A673 (cell line): ENCODE measurements at regions not wholly inside any gene's neighbourhood (a gene's known extent, or its start where the extent isn't known, plus 50 kb on each side); places are given as distances from the start of the nearest gene placed in this dataset.

ENCODE experiments used
- BruUV-seq: library from RNA; stranded (reverse); fragments of 400-500 nt; replicated peaks from 2 replicates; lab custom pipeline; 2021; lab: Mats Ljungman, UMichigan
- CTCF ChIA-PET: fragments of 300-600 bp; sonication (Branson Sonifier 250); formaldehyde crosslinking; loops from one replicate; lab custom pipeline; 2022; ENCODE audit warnings: antibody characterized with exemption; lab: Charles Lee
- POLR2A ChIA-PET: fragments of 300-600 bp; sonication (Branson Sonifier 250); formaldehyde crosslinking; loops from one replicate; lab custom pipeline; 2022; ENCODE audit warnings: antibody characterized with exemption; ENCODE audit not compliant: low non-redundant PET; lab: Charles Lee
- DNase-seq: peaks from one replicate; pipeline ENCODE4 v3.0.0-alpha.2; 2015; ENCODE audit warnings: low spot score
- H3K27ac ChIP-seq: fragments of 200-600 bp; sonication (generic); 2 replicates; pipeline ENCODE4 v1.5.1; 2016; ENCODE audit warnings: mixed run types, low read depth, mild to moderate bottlenecking, mixed read lengths, antibody characterized with exemption, low read length; ENCODE audit not compliant: poor library complexity, severe bottlenecking
- H3K27me3 ChIP-seq: fragments of 200-600 bp; sonication (generic); replicated peaks from 2 replicates; pipeline ENCODE4 v1.6.1; 2017; ENCODE audit warnings: mixed run types, low read depth, mild to moderate bottlenecking, mixed read lengths, antibody characterized with exemption, low read length; ENCODE audit not compliant: insufficient read depth, poor library complexity
- H3K36me3 ChIP-seq: fragments of 200-600 bp; sonication (generic); 2 replicates; pipeline ENCODE4 v1.6.1; 2016; ENCODE audit warnings: mixed run types, mild to moderate bottlenecking, mixed read lengths, antibody characterized with exemption, low read length; ENCODE audit not compliant: insufficient read depth, poor library complexity, severe bottlenecking
- H3K4me1 ChIP-seq: fragments of 200-600 bp; sonication (generic); 2 replicates; pipeline ENCODE4 v1.6.1; 2017; ENCODE audit warnings: mixed run types, mild to moderate bottlenecking, mixed read lengths, antibody characterized with exemption, low read length; ENCODE audit not compliant: insufficient read depth, poor library complexity, severe bottlenecking
- H3K4me3 ChIP-seq: fragments of 200-600 bp; sonication (generic); 2 replicates; pipeline ENCODE4 v1.5.1; 2016; ENCODE audit warnings: low read depth, mixed run types, mild to moderate bottlenecking, mixed read lengths, low read length; ENCODE audit not compliant: poor library complexity, severe bottlenecking
- H3K9me3 ChIP-seq: fragments of 200-600 bp; sonication (generic); 2 replicates; pipeline ENCODE4 v1.6.1; 2016; ENCODE audit warnings: mixed run types, low read depth, mild to moderate bottlenecking, mixed read lengths, antibody characterized with exemption, low read length; ENCODE audit not compliant: poor library complexity, severe bottlenecking
- CTCF ChIP-seq: fragments of 300-800, 200-600 bp; sonication (generic); conservative IDR thresholded peaks from 2 replicates; pipeline ENCODE4 v1.5.1; 2017; ENCODE audit warnings: low read depth, mild to moderate bottlenecking, antibody characterized with exemption, low read length, moderate library complexity, mixed read lengths
- EZH2 ChIP-seq: fragments of 200-600 bp; sonication (generic); IDR thresholded peaks from 2 replicates; pipeline ENCODE4 v1.6.1; 2017; ENCODE audit warnings: borderline replicate concordance, low read depth, mild to moderate bottlenecking, mixed read lengths, antibody characterized with exemption, low read length; ENCODE audit not compliant: poor library complexity, severe bottlenecking
- intact Hi-C: fragments of 100-400 bp; cut with micrococcal nuclease; formaldehyde crosslinking; loops from one replicate; pipeline ENCODE4 v1.10.0; 2022; ENCODE audit not compliant: unreplicated experiment

GRCh38 chr9:96174371-96174770 is 127.6 kb downstream of the HSD17B3 start:
- Histone ChIP-seq H3K4me3 (no peak overlapping the region), H3K27ac (no peak overlapping the region), H3K27me3 (peaks cover 31% of the 10 kb centered on the region), H3K36me3 (no peaks in the 10 kb centered on the region), H3K4me1 (no peaks in the 10 kb centered on the region), H3K9me3 (no peaks in the 10 kb centered on the region)
- POLR2A ChIA-PET: no interaction called here
- intact Hi-C loops: no loop called here
- no TSS peak for BruUV-seq
- CTCF ChIA-PET: no interaction called here
- no peak for DNase-seq
- TF ChIP-seq EZH2: no peak
- no peak for TF ChIP-seq CTCF

- no peak for TF ChIP-seq EZH2
- TF ChIP-seq CTCF: no peak
- POLR2A ChIA-PET: no interaction called here
- Histone ChIP-seq H3K27me3 (peaks cover 31% of the 10 kb centered on the region), H3K9me3 (no peaks in the 10 kb centered on the region), H3K4me3 (no peak overlapping the region), H3K27ac (no peak overlapping the region), H3K36me3 (no peaks in the 10 kb centered on the region), H3K4me1 (no peaks in the 10 kb centered on the region)
- CTCF ChIA-PET: no interaction called here
- DNase-seq: no peak
- intact Hi-C loops: no loop called here
- BruUV-seq: no TSS peak
These were observed 128.3 kb downstream of the HSD17B3 start for GRCh38 chr9:96173640-96174039.

- Histone ChIP-seq H3K4me3 (no peak overlapping the region), H3K27ac (no peak overlapping the region), H3K4me1 (no peaks in the 10 kb centered on the region), H3K36me3 (no peaks in the 10 kb centered on the region), H3K27me3 (peaks cover 31% of the 10 kb centered on the region), H3K9me3 (no peaks in the 10 kb centered on the region)
- ChIA-PET CTCF (no interaction called here), POLR2A (no interaction called here)
- BruUV-seq: no TSS peak
- intact Hi-C loops: no loop called here
- TF ChIP-seq EZH2 (no peak), CTCF (no peak)
- no peak for DNase-seq
These were observed 129.2 kb downstream of the HSD17B3 start for GRCh38 chr9:96172797-96173196.
